ENCODE measurements at regions not wholly inside any gene's neighbourhood (a gene's known extent, or its start where the extent isn't known, plus 50 kb on each side); places are given as distances from the start of the nearest gene placed in this dataset.

GRCh38 chr5:60102961-60103693 is 209.6 kb upstream of the PDE4D start:
- TF ChIP-seq SIN3A (IDR thresholded peaks at IDR 0.05; ENCODE audit: borderline replicate concordance, insufficient read depth, low read length) = no peak
- no peak for TF ChIP-seq TAF1 (IDR thresholded peaks at IDR 0.05; ENCODE audit: borderline replicate concordance, insufficient read depth, low read length)
- no peak for TF ChIP-seq REST (IDR thresholded peaks at IDR 0.05; ENCODE audit: insufficient read depth in 1 of 2, low read depth in 2 of 2, low read length in 2 of 2)
- no peak for TF ChIP-seq POLR2AphosphoS5 (IDR thresholded peaks at IDR 0.05; ENCODE audit: low read depth, low read length)
